ENCODE measurements at regions not wholly inside any gene's neighbourhood (a gene's known extent, or its start where the extent isn't known, plus 50 kb on each side); places are given as distances from the start of the nearest gene placed in this dataset.

DNA sequence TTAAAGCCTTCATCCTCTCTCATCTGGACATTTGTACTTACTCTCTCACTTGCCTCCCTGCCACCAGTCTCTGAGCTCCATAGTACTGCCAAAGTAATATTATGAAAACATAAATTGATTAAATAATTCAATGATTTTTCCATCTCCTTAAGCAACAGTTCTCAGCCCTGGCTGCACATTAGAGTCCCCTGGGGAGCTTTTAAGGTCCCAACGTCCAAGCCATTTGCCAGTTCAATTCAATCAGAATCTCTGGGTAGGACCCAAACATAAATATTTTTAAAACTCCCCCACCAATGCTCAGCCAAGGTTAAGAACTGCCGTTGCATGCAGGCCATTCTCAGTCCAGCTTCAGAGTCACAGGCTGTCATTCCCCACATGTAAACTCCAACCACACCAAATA, 114.4 kb upstream of the BMAL1 start:
- Histone ChIP-seq H2BK120ac (replicated peaks; ENCODE audit: low read depth, low read length) (no peak overlapping the region), H3K27ac (ENCODE audit: low read depth, low read length) (no peak overlapping the region), H3K23ac (ENCODE audit: insufficient read length) (no peak overlapping the region), H3K23me2 (ENCODE audit: low read depth, low read length) (no peaks in the 10 kb centered on the region; the same call in 1 of the 2 replicates), H3K9me3 (ENCODE audit: insufficient read depth in 2 of 2, low read depth in 1 of 2, low read length in 1 of 2) (0 out of 4 replicates have a peak, but pooled peaks cover 0 to 2% of the 10 kb centered on the region in 2 experiments), H4K20me1 (replicated peaks in 1 of 2; ENCODE audit: control insufficient read depth in 1 of 2, insufficient read depth in 2 of 2, low read length in 2 of 2) (no peaks in the 10 kb centered on the region), H2AK5ac (ENCODE audit: low read depth, low read length) (no peak overlapping the region), H3K36me3 (ENCODE audit: control insufficient read depth in 2 of 4, insufficient read depth in 4 of 4, low read length in 3 of 4) (no peaks in the 10 kb centered on the region), H2AFZ (ENCODE audit: low read length) (no peak overlapping the region), H4K8ac (ENCODE audit: extremely low read depth, insufficient read depth, low read length) (no peak overlapping the region), H2BK12ac (ENCODE audit: low read depth, low read length) (no peak overlapping the region), H3K27me3 (replicated peaks in 1 of 4; ENCODE audit: control insufficient read depth in 3 of 4, extremely low read depth in 1 of 4, insufficient read depth in 3 of 4, low read length in 3 of 4) (no peaks in the 10 kb centered on the region), H3K9ac (replicated peaks in 1 of 4; ENCODE audit: extremely low read depth in 1 of 4, low read depth in 3 of 4, low read length in 3 of 4) (no peak overlapping the region), H2BK5ac (ENCODE audit: low read depth, low read length) (no peak overlapping the region), H3K14ac (ENCODE audit: insufficient read length) (no peak overlapping the region), H3K4ac (replicated peaks; ENCODE audit: insufficient read length, low read depth, low read length) (no peak overlapping the region), H3K79me2 (ENCODE audit: control insufficient read depth in 1 of 2, insufficient read depth in 2 of 2, low read length in 2 of 2) (no peaks in the 10 kb centered on the region), H3K4me1 (replicated peaks in 1 of 4; ENCODE audit: control insufficient read depth in 3 of 4, insufficient read depth in 4 of 4, low read length in 3 of 4) (peaks cover 0 to 8% (median 2%) of the 10 kb centered on the region in 4 experiments; a peak in 5 of 7 replicates), H4K5ac (ENCODE audit: insufficient read length, low read depth, low read length) (no peak overlapping the region), H4K91ac (replicated peaks; ENCODE audit: insufficient read length, low read length) (no peak overlapping the region), H3K4me3 (ENCODE audit: extremely low read depth in 1 of 4, insufficient read depth in 2 of 4, low read depth in 3 of 4, low read length in 4 of 4) (no peak overlapping the region), H3K4me2 (ENCODE audit: insufficient read depth in 1 of 2, low read depth in 2 of 2, low read length in 2 of 2) (no peak overlapping the region), H3K79me1 (ENCODE audit: low read depth, low read length) (no peaks in the 10 kb centered on the region), H3K56ac (replicated peaks; ENCODE audit: insufficient read length, low read depth, low read length) (no peak overlapping the region), H3K18ac (ENCODE audit: extremely low read depth, low read length) (no peak overlapping the region), H2BK20ac (ENCODE audit: low read length) (no peak overlapping the region), H2BK15ac (ENCODE audit: low read length) (no peak overlapping the region)
- ChIA-PET POLR2A (ENCODE audit: partially characterized antibody) (no interaction called here), CTCF (ENCODE audit: partially characterized antibody) (no interaction called here)
- no peak for FAIRE-seq
- no peak for DNase-seq (ENCODE audit: low read depth in 1 of 2, low spot score in 2 of 2)
- 93% methylated on average over 2 of the region's 2 CpGs; no CpG with 5 or more reads in 1 of the 2 experiments for WGBS, 2 experiments (ENCODE audit: extremely low coverage in 1 of 2, insufficient coverage in 1 of 2, insufficient read length in 1 of 2, insufficient replicate concordance in 2 of 2, low coverage in 1 of 2, low lambda C conversion rate in 2 of 2, missing lambda C conversion rate in 1 of 2)
- TF ChIP-seq CTCF (IDR thresholded peaks at IDR 0.05; ENCODE audit: control extremely low read depth in 1 of 3, insufficient read depth in 1 of 3, low read depth in 1 of 3, low read length in 3 of 3) (no peak), BACH1 (IDR thresholded peaks at IDR 0.05; ENCODE audit: low read length) (no peak), SP1 (IDR thresholded peaks at IDR 0.05; ENCODE audit: low read depth, low read length) (no peak)
